HL-60/S4 treated with phorbol 12-myristate 13-acetate at 8.2 ng/mL for 4 days and 3 days (cell line): ENCODE measurements at regions not wholly inside any gene's neighbourhood (a gene's known extent, or its start where the extent isn't known, plus 50 kb on each side); places are given as distances from the start of the nearest gene placed in this dataset.
"Not testable (repeated sequence)": the region's sequence is repeated elsewhere in the genome, so short reads cannot be mapped to it uniquely, and the experiment has no call there.

ENCODE experiments used
- in situ Hi-C: fragments of 300-500 bp; cut with MboI; formaldehyde crosslinking; loops from 2 replicates; pipeline ENCODE4 v1.15.0; 2022; ENCODE audit warnings: low sequenced_read_pairs

GRCh38 chr10:16231176-16231575, 205.6 kb upstream of the PTER start:
- in situ Hi-C loops: no loop called here

GRCh38 chr10:16231734-16232435, 204.9 kb upstream of the PTER start:
- in situ Hi-C loops: no loop called here

DNA sequence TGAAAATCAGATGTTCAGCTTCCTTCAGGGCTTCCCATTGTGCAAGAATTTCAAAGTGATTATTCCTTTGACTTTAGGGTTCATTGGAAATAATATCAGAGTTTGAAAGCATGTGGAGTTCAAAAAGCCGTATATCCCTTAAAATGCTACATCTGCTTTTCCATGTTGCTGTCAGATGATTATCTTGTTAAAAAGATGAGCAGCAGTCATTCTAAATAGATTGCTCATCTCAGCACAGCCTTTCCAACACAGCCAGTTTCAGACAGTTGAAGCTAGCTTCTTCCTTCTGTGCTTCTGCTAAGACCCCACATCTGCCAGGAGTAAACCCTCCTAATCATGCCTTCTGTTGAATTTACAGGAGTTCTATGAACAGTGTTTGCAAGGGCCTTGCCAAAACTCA, 204.4 kb upstream of the PTER start:
- in situ Hi-C loops: no loop called here

- in situ Hi-C loops: no loop called here
Measured at GRCh38 chr10:16234916-16235315, 201.9 kb upstream of the PTER start.

GRCh38 chr10:16242446-16242845, 194.4 kb upstream of the PTER start:
- in situ Hi-C loops: no loop called here

GRCh38 chr10:16242859-16243613, 193.8 kb upstream of the PTER start:
- in situ Hi-C loops: no loop called here

GRCh38 chr10:16250136-16250535, 186.7 kb upstream of the PTER start:
- in situ Hi-C loops: not testable (repeated sequence)

- in situ Hi-C loops: no loop called here
Measured at GRCh38 chr10:16256336-16256735, 180.5 kb upstream of the PTER start.

GRCh38 chr10:16258291-16259040, 178.3 kb upstream of the PTER start:
- in situ Hi-C loops: no loop called here

DNA sequence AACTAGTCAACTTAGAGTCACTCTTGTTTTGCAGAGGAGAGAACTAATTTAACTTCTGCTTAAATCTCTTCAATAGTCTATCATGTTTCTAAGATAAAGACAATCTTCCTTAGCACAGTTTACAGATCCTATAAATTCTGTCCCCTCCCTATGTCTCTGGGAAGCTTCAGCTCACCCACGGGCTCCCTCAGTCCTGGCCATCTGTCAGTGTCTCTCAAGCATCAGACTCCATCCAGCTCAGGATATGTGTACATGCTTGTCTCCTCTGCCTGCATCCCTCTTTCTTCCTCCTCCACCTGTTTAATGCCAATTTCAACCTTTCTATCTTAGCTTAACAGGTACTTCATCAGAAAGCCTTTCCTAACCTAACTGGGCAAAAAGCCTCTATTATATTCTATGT, 177.1 kb upstream of the PTER start:
- in situ Hi-C loops: no loop called here

DNA sequence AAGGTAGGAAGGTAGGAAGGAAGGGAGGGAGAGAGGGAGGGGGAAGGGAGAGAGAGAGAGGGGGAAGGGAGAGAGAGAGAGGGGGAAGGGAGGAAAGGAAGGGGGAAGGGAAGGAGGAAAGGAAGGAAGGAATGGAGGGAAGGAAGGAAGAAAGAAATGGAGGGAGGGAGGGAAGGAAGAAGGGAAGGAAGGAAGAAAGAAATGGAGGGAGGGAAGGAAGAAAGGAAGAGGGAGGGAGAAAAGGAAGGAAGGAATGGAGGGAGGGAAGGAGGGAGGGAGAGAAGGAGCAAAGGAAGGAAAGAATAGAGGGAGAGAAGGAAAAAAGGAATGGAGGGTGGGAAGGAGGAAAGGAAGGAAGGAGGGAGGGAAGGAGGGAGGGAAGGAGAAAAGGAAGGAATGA, 176.4 kb upstream of the PTER start:
- in situ Hi-C loops: no loop called here

DNA sequence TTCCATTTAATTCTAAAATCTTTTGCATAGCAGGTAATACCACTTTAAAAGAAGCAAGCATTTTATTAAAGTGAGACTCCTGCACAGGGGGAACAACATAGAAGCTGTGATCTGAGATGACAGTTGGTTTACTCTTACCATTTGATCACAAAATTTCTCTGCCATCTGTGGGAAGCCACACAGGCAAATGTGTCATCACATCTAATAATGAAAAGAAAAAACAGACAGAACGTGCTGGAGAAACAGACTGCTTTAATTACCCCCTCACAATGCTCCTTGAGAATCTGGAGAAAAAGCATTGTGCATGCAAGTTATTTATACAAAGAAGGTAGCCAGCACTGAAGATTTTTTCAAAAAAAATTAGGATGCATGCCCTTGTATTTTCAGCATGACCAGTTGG, 165.2 kb upstream of the PTER start:
- in situ Hi-C loops: no loop called here

DNA sequence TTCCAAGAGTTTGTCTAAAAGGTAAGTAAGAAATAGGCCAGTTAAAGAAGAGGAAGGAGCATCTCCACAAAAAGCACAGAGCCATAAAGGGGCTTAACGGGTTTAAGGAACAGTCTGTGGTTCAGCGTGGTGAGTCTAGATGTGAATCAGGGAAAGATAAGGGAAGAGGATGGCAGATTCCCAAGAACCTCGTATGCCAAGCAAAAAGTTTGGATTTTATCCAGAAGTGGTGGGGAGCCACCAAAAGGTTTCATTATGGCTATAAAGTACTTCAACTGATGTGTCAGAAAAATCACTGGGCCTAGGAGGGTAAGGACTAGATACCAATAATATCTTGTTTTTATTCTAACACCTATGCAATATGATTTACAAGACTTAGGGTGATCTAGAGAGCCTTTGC, 161.9 kb upstream of the PTER start:
- in situ Hi-C loops: no loop called here

DNA sequence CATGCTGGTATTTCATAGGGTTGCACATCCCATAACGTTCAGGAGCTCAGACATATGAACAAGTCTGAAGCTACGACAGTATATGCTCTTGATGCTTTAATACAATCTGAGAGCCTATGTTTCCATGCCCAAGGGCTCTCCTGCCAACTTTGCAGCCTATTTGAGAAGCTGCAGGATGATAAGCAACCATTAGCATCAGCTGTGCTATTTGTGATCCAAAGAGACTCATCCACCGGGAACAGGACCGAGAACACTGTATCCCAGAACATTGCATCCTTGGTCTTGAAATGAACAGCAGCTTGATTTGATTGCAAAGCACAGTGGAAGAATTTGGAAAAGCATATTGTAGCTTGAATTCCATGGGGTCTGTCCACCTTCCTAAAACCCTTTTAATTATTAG, 156.2 kb upstream of the PTER start:
- in situ Hi-C loops: no loop called here

- in situ Hi-C loops: no loop called here
Measured at GRCh38 chr10:16292366-16292765, 144.4 kb upstream of the PTER start.

DNA sequence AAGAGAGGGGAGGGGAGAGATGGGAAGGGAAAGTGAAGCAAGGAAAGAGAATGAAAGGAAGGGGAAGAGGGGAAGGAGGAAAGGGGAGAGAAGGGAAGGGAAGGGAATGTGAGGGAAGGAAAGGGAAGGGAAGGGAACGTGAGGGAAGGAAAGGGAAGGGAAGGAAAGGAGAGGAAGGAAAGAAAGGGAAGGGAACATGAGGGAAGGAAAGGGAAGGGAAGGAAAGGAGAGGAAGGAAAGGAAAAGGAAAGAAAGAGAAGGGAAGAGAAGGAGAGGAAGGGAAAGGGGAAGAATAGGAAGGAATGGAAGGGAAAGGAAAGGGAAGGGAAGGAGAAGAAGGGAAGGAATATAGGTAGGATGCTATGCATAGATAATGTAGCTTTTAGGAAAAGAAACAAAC, 139.7 kb upstream of the PTER start:
- in situ Hi-C loops: no loop called here

DNA sequence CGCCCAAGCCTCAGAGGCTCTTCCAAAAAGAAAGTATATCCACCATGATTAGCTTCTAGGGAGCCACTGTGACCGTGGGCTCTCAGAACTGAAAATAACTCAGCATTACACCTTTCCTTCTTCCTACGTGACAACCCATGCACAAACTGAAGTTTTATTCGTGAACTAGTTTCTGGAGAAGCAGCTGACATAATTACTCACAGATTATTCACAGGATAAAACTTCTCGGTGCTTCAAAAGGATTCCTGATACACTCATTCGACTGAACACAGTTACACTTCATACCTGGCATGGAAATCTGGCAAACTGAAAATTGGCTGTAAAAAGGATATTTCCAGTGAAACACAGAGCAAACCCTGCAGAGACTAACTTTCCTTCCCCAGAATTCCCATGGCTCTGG, 139.2 kb upstream of the PTER start:
- in situ Hi-C loops: no loop called here

DNA sequence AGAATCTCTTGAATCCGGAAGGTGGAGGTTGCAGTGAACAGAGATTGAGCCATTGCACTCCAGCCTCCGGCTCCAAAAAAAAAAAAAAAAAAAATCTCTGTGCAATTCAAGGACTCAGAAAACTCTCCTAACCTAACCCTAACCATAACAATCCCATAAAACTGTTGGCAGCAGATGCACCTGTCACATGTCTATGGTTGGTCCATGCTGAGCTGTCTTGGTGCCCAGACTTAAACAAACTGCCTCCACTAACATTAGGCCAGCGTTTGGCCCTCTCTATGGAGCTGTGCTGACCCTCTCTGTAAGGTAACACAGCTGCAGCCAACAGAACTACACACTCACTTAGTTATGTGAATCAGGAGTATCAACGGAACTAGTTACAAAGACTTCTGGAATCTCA, 132.5 kb upstream of the PTER start:
- in situ Hi-C loops: no loop called here

DNA sequence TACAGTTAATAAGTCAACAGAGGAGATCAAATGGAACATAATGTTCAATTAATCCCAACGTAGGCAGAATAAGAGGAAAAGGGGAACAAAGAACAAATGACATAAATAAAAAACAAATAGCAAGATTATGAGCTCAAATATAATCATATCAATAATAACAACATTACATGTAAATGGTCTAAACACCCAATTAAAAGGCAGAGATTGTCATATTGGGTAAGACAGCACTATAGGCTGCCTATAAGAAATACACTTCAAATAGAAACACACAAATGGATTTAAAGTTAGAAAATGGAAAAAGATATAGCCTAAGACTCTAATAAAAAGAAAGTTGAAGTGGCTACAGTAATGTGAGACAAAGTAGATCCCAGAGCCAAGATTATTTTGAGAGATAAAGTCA, 126.4 kb upstream of the PTER start:
- in situ Hi-C loops: no loop called here

DNA sequence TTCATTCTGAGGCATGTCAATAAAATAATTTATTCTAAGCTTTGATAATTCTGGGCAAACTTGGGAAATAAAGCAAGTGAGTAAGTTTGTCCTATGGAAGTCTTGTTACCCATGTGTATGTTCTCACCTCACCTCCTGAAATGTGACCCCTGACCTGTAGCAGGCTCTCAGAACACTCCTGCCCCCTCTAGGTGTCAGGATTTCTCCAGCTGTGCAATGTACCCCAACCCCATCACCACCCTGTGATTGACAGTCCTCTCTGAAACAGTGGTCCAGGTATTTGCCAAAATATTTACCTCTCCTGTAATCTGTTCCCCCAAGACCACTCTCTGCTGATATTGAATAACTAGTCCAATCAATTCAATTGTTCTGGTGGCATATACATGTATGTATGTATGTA, 122.6 kb upstream of the PTER start:
- in situ Hi-C loops: no loop called here

- in situ Hi-C loops: no loop called here
Measured at GRCh38 chr10:16316733-16317390, 119.9 kb upstream of the PTER start.
